NK-92 treated with Interleukin-12 subunit alpha and Interleukin-12 subunit beta, amount 100 ng/mL, for 24 hours (cell line): ENCODE measurements at regions not wholly inside any gene's neighbourhood (a gene's known extent, or its start where the extent isn't known, plus 50 kb on each side); places are given as distances from the start of the nearest gene placed in this dataset.
"Not testable (repeated sequence)": the region's sequence is repeated elsewhere in the genome, so short reads cannot be mapped to it uniquely, and the experiment has no call there.

Experiments used
- DNase-seq: peaks from one replicate; lab custom pipeline; 2025; lab: John Stamatoyannopoulos, UW

- DNase-seq = no peak
Measured at GRCh38 chr18:56443166-56443907, 195.1 kb downstream of the TXNL1 start.

GRCh38 chr18:56438480-56438879, 199.9 kb downstream of the TXNL1 start:
- not testable (repeated sequence) for DNase-seq

DNA sequence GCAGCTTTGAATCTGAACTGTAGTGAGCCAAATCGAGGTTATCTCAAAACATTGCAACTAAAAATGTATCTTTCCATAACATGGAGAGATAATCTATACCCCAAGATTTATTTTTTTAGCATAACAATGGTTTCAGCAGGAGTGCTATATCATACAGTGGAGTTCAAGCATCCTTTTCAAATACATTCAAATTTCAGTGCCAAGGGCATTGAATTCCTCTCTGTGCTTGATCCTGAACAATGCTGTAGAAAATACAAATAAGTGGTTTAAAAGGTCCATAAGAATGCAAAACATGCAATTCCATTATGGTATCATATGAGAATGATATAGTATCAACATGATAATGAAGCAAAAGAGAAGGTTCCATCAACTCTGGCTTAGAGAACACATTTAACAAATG, 201.7 kb downstream of the TXNL1 start:
- no peak for DNase-seq

DNA sequence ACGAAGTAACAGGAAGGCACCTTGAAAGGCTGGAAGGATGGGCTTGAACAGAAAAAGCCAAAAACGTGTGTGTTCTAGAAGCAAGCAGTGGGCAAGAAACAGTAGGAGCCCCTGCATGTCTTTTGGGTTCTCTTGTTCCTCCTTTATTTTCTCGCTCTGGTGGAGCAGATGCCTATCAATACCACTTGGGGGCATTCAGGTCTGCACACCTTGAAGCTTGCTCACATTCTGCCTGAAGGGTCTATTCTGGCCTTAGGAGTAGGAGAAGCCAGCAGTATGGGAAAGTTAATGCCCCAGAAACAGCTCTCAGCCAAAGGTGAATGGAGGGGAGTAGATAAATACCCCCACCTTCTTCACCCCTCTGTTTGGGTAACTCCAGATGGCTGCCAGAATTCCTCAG, 204.5 kb downstream of the TXNL1 start:
- no peak for DNase-seq

GRCh38 chr18:56431551-56431950, 206.8 kb downstream of the TXNL1 start:
- DNase-seq = no peak

- no peak for DNase-seq
Measured at GRCh38 chr18:56423626-56424025, 214.8 kb downstream of the TXNL1 start.

- no peak for DNase-seq
Measured at GRCh38 chr18:56421647-56422046, 216.7 kb downstream of the TXNL1 start.

GRCh38 chr18:56420868-56421267, 217.5 kb downstream of the TXNL1 start:
- not testable (repeated sequence) for DNase-seq

DNA sequence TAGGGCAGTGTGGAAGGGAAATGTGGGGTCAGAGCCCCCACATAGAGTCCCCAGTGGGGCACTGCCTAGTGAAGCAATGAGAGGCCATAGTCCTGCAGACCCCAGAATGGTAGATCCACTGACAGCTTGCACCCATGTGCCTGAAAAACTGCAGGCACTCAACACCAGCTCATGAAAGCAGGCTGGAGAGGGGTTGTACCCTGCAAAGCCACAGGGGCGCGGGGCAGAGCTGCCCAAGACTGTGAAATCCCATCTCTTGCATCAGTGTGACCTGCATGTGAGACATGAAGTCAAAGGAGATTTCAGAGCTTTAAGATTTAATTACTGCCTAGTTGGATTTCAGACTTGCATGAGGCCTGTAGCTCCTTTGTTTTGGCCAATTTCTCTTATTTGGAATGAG, 224.0 kb downstream of the TXNL1 start:
- no peak for DNase-seq

GRCh38 chr18:56413862-56414261, 224.5 kb downstream of the TXNL1 start:
- DNase-seq = no peak

DNA sequence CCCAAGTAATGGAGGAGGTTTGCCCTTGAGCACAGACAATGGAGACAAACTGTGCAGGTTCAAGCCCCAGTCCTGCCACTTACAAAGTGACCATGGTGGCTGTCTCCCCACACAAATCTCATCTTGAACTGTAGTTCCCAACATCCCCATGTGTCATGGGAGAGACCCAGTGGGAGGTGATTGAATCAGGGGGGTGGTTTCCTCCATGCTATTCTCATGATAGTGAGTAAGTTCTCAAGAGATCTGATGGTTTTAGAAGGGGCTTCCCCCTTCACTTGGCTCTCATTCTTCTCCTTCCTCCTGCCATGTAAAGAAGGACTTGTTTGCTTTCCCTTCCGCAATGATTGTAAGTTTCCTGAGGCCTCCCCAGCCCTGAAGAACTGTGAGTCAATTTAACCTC, 225.4 kb downstream of the TXNL1 start:
- no peak for DNase-seq

GRCh38 chr18:56409736-56410135, 228.7 kb downstream of the TXNL1 start:
- DNase-seq = no peak

GRCh38 chr18:56407646-56408180, 230.7 kb downstream of the TXNL1 start:
- no peak for DNase-seq

- DNase-seq = no peak
Measured at GRCh38 chr18:56402872-56403516, 235.4 kb downstream of the TXNL1 start.

DNA sequence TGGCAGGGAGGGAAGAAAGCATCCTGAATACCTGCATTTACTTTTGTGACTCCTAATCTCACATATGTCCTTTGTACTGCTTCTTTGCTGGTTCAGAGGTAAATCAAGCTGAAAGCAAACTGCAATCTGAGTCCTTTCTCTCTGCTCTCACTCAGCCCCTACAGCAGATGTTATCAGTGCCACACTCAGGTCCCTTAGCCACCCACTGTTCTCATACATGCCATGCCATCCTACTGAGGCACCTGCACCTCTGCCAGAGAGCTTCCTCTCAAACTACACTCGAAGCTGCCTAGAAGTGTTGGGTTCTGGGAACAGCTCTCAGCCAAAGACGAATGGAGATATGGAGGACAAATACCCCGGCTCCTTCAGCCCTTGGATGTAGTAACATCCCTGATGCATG, 244.5 kb downstream of the TXNL1 start:
- DNase-seq = no peak

DNA sequence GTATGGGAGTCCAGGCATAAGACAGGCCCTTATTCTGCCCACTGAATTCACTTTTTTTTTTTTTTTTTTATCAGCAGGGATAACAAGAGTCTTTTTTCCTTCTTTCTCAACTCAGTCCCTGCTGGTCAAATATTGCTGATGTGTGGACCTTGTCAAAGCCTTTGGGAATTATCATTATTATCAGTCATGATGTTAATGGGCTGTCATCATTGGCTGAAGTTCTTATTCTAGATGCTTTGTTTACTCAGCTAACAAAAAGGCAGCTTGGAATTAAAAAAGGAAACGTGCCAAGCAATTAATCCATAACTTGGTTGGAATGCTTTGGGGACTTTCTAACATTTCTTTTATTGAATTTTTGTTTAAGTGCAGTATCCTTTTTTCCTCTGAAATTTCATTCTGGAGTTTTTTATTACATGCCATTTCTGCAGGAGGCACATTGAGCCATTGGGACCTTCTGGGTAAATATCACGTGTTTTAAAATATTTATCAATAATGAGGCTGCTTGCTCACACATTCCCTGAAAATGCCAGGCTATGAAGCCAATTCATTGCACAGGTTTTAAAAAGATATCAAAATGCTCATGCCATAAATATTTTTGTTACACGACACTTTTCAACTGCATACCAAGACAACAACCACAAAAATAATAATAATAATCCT, 246.3 kb downstream of the TXNL1 start:
- DNase-seq = no peak

GRCh38 chr18:56390626-56391025, 247.8 kb downstream of the TXNL1 start:
- no peak for DNase-seq

GRCh38 chr18:56389190-56389589, 249.2 kb downstream of the TXNL1 start:
- no peak for DNase-seq

GRCh38 chr18:56388571-56388970, 249.8 kb downstream of the TXNL1 start:
- DNase-seq = no peak

- no peak for DNase-seq
Measured at GRCh38 chr18:56386856-56387255, 251.5 kb downstream of the TXNL1 start.

DNA sequence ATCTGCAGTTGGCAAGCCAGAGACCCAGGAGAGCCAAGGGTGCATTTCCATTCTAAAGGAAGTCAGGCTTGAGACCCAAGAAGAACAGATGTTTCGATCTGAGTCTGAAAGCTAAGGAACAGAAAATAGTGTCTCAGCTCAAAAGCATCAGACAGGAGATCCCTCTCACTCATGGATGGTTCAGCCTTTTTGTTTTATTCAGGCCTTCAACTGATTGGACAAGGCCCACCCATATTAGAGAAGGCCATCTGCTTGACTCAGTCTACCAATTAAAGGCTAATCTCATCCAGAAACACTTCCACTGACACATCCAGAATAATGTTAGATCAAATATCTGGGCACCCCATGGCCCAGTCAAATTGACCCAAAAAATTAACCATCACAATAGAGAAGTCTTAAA, 255.0 kb downstream of the TXNL1 start:
- DNase-seq = no peak

DNA sequence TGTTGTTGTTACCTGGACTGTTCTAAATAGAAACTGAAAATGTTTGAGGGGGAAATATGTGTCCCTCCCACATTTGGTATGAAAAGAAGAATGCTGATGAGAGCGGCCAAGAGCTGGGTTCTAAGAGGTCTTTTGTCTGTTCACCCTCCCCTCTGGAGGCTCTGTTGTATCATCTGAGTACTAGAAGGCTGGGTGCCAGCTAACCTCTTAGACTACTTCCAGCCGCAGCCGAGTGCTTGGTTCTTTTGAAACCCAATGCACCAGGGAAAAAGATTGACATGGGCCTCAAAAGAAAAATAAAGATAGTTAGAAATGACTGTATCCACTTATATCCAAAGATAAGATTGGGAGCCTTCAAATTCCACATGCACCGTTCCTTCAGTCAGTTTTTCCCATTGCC, 255.9 kb downstream of the TXNL1 start:
- no peak for DNase-seq

DNA sequence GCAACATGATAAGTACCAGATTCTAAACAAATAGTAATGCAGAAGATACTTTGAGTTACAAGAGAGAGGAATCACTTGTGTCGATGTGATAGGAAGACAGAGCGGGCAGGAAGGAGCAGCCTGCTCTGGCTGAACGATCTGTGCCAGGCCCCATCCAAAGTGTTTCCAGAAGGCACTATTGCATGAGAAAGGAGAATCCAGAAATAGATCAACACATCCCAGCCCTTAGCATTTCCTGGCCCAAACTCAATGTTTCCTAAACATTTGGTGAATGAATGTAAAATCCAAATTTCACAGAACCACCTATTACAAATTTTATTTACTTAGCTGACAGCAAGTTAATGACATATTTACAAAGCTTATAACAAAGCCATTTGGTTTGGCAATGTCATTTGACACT, 257.2 kb downstream of the TXNL1 start:
- no peak for DNase-seq
